Fibroblast of the conjunctiva (primary cell): ENCODE measurements at regions not wholly inside any gene's neighbourhood (a gene's known extent, or its start where the extent isn't known, plus 50 kb on each side); places are given as distances from the start of the nearest gene placed in this dataset.
"Not testable (repeated sequence)": the region's sequence is repeated elsewhere in the genome, so short reads cannot be mapped to it uniquely, and the experiment has no call there.

Experiments
- DNase-seq: peaks from one replicate; pipeline ENCODE4 v3.0.0-alpha.2; 2010; ENCODE audit warnings: low read depth

GRCh38 chr12:63508543-63508942, 159.8 kb downstream of the DPY19L2 start:
- DNase-seq, result no peak

GRCh38 chr12:63499567-63499966, 168.7 kb downstream of the DPY19L2 start:
- DNase-seq, result no peak

- DNase-seq, result no peak
Observed at GRCh38 chr12:63498239-63498638, 170.1 kb downstream of the DPY19L2 start.

GRCh38 chr12:63496654-63497053, 171.6 kb downstream of the DPY19L2 start:
- no peak for DNase-seq

- no peak for DNase-seq
Observed at GRCh38 chr12:63495974-63496373, 172.3 kb downstream of the DPY19L2 start.

- DNase-seq, result not testable (repeated sequence)
Observed at GRCh38 chr12:63493357-63493756, 174.9 kb downstream of the DPY19L2 start.

GRCh38 chr12:63480186-63480585, 188.1 kb downstream of the DPY19L2 start:
- no peak for DNase-seq

- no peak for DNase-seq
Observed at GRCh38 chr12:63470161-63470560, 198.1 kb downstream of the DPY19L2 start.

GRCh38 chr12:63467951-63468350, 200.3 kb downstream of the DPY19L2 start:
- DNase-seq, result no peak

GRCh38 chr12:63457857-63458256, 210.4 kb downstream of the DPY19L2 start:
- DNase-seq, result no peak

- no peak for DNase-seq
Observed at GRCh38 chr12:63457428-63457827, 210.9 kb downstream of the DPY19L2 start.

- DNase-seq, result no peak
Observed at GRCh38 chr12:63450816-63451215, 217.5 kb downstream of the DPY19L2 start.

- DNase-seq, result no peak
Observed at GRCh38 chr12:63450334-63450733, 218.0 kb downstream of the DPY19L2 start.

- DNase-seq, result no peak
Observed at GRCh38 chr12:63445224-63445880, 222.9 kb downstream of the DPY19L2 start.

- DNase-seq, result no peak
Observed at GRCh38 chr12:63440048-63440447, 228.2 kb downstream of the DPY19L2 start.

GRCh38 chr12:63434384-63434783, 233.9 kb downstream of the DPY19L2 start:
- not testable (repeated sequence) for DNase-seq

GRCh38 chr12:63427969-63428368, 240.3 kb downstream of the DPY19L2 start:
- not testable (repeated sequence) for DNase-seq

- not testable (repeated sequence) for DNase-seq
Observed at GRCh38 chr12:63427029-63427428, 241.3 kb downstream of the DPY19L2 start.

- DNase-seq, result no peak
Observed at GRCh38 chr12:63424671-63425070, 243.6 kb downstream of the DPY19L2 start.

- DNase-seq, result no peak
Observed at GRCh38 chr12:63423839-63424238, 244.5 kb downstream of the DPY19L2 start.

GRCh38 chr12:63420206-63420644, 248.1 kb downstream of the DPY19L2 start:
- peak; percentile 50 for DNase-seq

GRCh38 chr12:63419154-63419553, 249.1 kb downstream of the DPY19L2 start:
- DNase-seq, result no peak

- DNase-seq, result no peak
Observed at GRCh38 chr12:63416788-63417187, 251.5 kb downstream of the DPY19L2 start.

- DNase-seq, result no peak
Observed at GRCh38 chr12:63415357-63415756, 252.9 kb downstream of the DPY19L2 start.
